NCI-H2029 treated with DMSO at 0.1 percent for 48 hours (cell line): ENCODE measurements at regions not wholly inside any gene's neighbourhood (a gene's known extent, or its start where the extent isn't known, plus 50 kb on each side); places are given as distances from the start of the nearest gene placed in this dataset.

Source experiments
- DNase-seq: peaks from one replicate; lab custom pipeline; 2025; lab: John Stamatoyannopoulos, UW

GRCh38 chr15:77795446-77795845 lies 162.7 kb upstream of the LINGO1 start:
- no peak for DNase-seq

- DNase-seq, result no peak
These were observed 159.2 kb upstream of the LINGO1 start for GRCh38 chr15:77791941-77792340.

- no peak for DNase-seq
These were observed 157.8 kb upstream of the LINGO1 start for GRCh38 chr15:77790481-77790880.

GRCh38 chr15:77786956-77787355 lies 154.2 kb upstream of the LINGO1 start:
- DNase-seq, result no peak

GRCh38 chr15:77786181-77786890 lies 153.6 kb upstream of the LINGO1 start:
- DNase-seq, result no peak

GRCh38 chr15:77784361-77785292 lies 151.9 kb upstream of the LINGO1 start:
- DNase-seq, result no peak

- DNase-seq, result no peak
These were observed 150.9 kb upstream of the LINGO1 start for GRCh38 chr15:77783636-77784035.

GRCh38 chr15:77782691-77783090 lies 150.0 kb upstream of the LINGO1 start:
- DNase-seq, result no peak

- DNase-seq, result no peak
These were observed 149.2 kb upstream of the LINGO1 start for GRCh38 chr15:77781946-77782240.

- DNase-seq, result no peak
These were observed 148.6 kb upstream of the LINGO1 start for GRCh38 chr15:77781151-77781945.

- no peak for DNase-seq
These were observed 146.1 kb upstream of the LINGO1 start for GRCh38 chr15:77778802-77779201.

- DNase-seq, result no peak
These were observed 143.1 kb upstream of the LINGO1 start for GRCh38 chr15:77775837-77776236.

- no peak for DNase-seq
These were observed 142.7 kb upstream of the LINGO1 start for GRCh38 chr15:77775373-77775772.

- DNase-seq, result no peak
These were observed 141.6 kb upstream of the LINGO1 start for GRCh38 chr15:77774350-77774749.

GRCh38 chr15:77773903-77774302 lies 141.2 kb upstream of the LINGO1 start:
- no peak for DNase-seq

GRCh38 chr15:77772641-77773402 lies 140.1 kb upstream of the LINGO1 start:
- DNase-seq, result no peak

- DNase-seq, result no peak
These were observed 138.9 kb upstream of the LINGO1 start for GRCh38 chr15:77771616-77772015.

GRCh38 chr15:77769700-77770099 lies 137.0 kb upstream of the LINGO1 start:
- DNase-seq, result no peak

GRCh38 chr15:77768521-77769078 lies 135.9 kb upstream of the LINGO1 start:
- no peak for DNase-seq

- DNase-seq, result no peak
These were observed 135.4 kb upstream of the LINGO1 start for GRCh38 chr15:77768107-77768506.

GRCh38 chr15:77764095-77764494 lies 131.4 kb upstream of the LINGO1 start:
- no peak for DNase-seq
